ENCODE measurements at regions not wholly inside any gene's neighbourhood (a gene's known extent, or its start where the extent isn't known, plus 50 kb on each side); places are given as distances from the start of the nearest gene placed in this dataset.
A peak's percentile ranks its signal among the peaks of the same experiment; 100 is the strongest.

DNA sequence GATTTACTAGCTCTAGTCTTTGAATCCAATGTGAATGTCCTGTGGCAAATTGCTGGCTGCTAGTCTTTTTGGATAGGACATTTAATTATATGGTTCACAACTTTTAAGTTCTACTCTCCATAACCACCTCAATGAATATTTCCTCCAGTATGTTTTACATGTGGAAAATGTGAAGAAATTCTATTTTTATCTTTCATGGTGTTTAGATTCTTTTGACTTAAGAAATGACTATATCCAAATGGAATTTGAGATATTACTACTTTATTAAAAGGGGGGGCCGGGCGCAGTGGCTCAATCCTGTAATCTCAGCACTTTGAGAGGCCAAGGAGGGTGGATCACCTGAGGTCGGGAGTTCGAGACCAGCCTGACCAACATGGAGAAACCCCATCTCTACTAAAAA, 202.0 kb downstream of the ARL4A start:
- peak; percentile 26 for DNase-seq (ENCODE audit: low read depth)
- no peak overlapping the region for H3K4me3 ChIP-seq (ENCODE audit: low read length)
- TF ChIP-seq, protein P1, sequence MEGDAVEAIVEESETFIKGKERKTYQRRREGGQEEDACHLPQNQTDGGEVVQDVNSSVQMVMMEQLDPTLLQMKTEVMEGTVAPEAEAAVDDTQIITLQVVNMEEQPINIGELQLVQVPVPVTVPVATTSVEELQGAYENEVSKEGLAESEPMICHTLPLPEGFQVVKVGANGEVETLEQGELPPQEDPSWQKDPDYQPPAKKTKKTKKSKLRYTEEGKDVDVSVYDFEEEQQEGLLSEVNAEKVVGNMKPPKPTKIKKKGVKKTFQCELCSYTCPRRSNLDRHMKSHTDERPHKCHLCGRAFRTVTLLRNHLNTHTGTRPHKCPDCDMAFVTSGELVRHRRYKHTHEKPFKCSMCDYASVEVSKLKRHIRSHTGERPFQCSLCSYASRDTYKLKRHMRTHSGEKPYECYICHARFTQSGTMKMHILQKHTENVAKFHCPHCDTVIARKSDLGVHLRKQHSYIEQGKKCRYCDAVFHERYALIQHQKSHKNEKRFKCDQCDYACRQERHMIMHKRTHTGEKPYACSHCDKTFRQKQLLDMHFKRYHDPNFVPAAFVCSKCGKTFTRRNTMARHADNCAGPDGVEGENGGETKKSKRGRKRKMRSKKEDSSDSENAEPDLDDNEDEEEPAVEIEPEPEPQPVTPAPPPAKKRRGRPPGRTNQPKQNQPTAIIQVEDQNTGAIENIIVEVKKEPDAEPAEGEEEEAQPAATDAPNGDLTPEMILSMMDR (conservative IDR thresholded peaks at IDR 0.05; ENCODE audit: low read length) = no peak

- peak; percentile 36 for DNase-seq (ENCODE audit: low read depth)
- TF ChIP-seq, protein P1 (conservative IDR thresholded peaks at IDR 0.05; ENCODE audit: low read length) = no peak
- no peak overlapping the region for H3K4me3 ChIP-seq (ENCODE audit: low read length)
These were observed 203.2 kb downstream of the ARL4A start for GRCh38 chr7:12890586-12890985.

- peak; percentile 80 for DNase-seq (ENCODE audit: low read depth)
- H3K4me3 ChIP-seq (ENCODE audit: low read length) = no peak overlapping the region
- TF ChIP-seq, protein P1 (conservative IDR thresholded peaks at IDR 0.05; ENCODE audit: low read length) = no peak
These were observed 205.9 kb downstream of the ARL4A start for GRCh38 chr7:12893292-12893691.

GRCh38 chr7:12895296-12895695, 207.9 kb downstream of the ARL4A start:
- TF ChIP-seq, protein P1 (conservative IDR thresholded peaks at IDR 0.05; ENCODE audit: low read length) = no peak
- no peak overlapping the region for H3K4me3 ChIP-seq (ENCODE audit: low read length)
- DNase-seq (ENCODE audit: low read depth) = peak; percentile 81

DNA sequence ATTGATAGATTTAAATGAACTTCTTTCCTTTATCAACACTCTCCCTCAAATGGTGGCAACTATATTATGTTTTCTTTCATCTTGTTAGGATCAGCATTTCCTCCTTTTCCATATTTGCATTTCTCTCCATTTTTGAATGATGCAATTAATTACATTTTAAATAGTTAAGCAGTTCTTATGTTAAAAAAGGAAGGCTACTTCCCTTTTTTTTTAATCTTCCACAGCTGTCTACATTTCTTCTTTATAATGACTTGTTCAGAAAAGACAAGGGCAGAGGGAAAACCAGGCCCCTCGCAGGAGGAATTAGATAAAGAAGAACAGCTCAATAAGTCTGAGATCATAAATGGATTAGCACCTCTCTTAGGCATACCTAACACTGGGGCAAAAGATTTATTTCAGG, 208.9 kb downstream of the ARL4A start:
- no peak for DNase-seq (ENCODE audit: low read depth)
- TF ChIP-seq, protein P1 (conservative IDR thresholded peaks at IDR 0.05; ENCODE audit: low read length) = no peak
- no peak overlapping the region for H3K4me3 ChIP-seq (ENCODE audit: low read length)

DNA sequence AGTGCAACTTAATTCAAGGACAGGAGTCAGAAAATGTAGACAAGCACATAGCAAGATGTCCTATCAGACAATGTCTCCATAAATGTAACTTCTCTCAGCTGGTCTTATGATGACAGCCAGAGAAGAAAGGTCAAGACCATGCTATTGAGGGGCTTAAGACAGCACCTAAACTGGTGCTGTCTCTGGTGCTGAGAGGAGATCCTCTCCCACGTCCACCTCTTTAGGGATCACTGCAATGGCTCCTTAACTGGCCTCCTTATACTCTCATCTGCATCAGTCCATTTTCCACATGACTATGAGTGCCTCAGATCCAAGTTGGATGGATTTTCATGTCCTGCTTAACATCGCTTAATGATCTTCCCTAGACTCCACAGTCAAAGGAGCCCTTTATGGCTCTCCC, 210.6 kb downstream of the ARL4A start:
- no peak for DNase-seq (ENCODE audit: low read depth)

GRCh38 chr7:12898620-12899019, 211.2 kb downstream of the ARL4A start:
- TF ChIP-seq, protein P1 (conservative IDR thresholded peaks at IDR 0.05; ENCODE audit: low read length) = no peak
- H3K4me3 ChIP-seq (ENCODE audit: low read length) = no peak overlapping the region
- no peak for DNase-seq (ENCODE audit: low read depth)

More for the DNA sequence above, 210.6 kb downstream of the ARL4A start:
- TF ChIP-seq, protein P1 (conservative IDR thresholded peaks at IDR 0.05; ENCODE audit: low read length) = no peak
- H3K4me3 ChIP-seq (ENCODE audit: low read length) = no peak overlapping the region

Measured in AG10803 (cell line).